Hematopoietic multipotent progenitor cell treated with erythropoietin and hydrocortisone succinate and interleukin-3 and kit ligand, for 4 days (in vitro differentiated cells): ENCODE measurements at regions not wholly inside any gene's neighbourhood (a gene's known extent, or its start where the extent isn't known, plus 50 kb on each side); places are given as distances from the start of the nearest gene placed in this dataset.
A peak's percentile ranks its signal among the peaks of the same experiment; 100 is the strongest.
"Not testable (repeated sequence)": the region's sequence is repeated elsewhere in the genome, so short reads cannot be mapped to it uniquely, and the experiment has no call there.

ENCODE experiments used
- DNase-seq: peaks from one replicate; pipeline ENCODE4 v3.0.0-alpha.2; 2015

DNA sequence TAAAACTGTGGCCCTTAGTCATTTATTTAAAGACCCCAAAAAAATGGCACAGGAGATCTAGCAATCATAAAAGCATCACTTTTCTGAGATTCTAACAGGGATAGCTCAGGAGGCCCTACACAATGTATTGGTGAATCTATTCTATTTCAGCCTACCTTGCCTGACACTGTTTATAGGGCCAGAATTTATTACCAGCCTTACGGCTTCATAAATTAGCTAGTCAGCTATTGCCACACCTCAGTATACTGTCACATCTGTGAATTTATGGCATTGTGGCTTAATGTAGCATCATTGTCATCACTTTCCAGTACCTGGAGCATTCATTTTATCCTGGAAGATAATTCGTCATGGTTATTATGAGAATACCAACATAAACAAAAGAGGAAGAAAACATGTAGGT lies 121.2 kb upstream of the ERG start:
- no peak for DNase-seq

DNA sequence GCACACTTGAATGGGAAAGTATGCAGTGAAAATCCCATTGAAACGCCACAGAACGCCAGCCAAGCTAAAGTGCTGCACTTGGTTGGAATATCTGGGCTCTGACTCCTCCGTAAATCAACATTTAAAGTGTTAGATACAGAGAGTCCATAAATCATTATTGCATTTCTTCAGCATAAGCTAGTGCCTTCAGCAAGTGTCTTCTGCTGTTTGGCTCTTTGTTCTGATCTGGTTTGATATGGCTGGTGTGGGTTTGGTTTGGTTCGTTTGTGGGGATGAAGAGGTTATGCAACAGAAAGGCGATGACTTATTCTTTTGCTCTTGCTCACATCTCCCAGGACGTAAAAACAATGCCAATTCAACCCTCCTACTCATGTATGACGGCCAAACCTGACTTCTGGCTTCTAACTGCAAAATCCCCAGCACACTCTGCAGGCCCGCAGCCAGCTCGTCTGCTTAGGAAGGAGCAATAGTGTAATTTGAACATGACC lies 121.8 kb upstream of the ERG start:
- DNase-seq: peak; percentile 58

GRCh38 chr21:38621132-38621531 lies 122.9 kb upstream of the ERG start:
- DNase-seq: no peak

DNA sequence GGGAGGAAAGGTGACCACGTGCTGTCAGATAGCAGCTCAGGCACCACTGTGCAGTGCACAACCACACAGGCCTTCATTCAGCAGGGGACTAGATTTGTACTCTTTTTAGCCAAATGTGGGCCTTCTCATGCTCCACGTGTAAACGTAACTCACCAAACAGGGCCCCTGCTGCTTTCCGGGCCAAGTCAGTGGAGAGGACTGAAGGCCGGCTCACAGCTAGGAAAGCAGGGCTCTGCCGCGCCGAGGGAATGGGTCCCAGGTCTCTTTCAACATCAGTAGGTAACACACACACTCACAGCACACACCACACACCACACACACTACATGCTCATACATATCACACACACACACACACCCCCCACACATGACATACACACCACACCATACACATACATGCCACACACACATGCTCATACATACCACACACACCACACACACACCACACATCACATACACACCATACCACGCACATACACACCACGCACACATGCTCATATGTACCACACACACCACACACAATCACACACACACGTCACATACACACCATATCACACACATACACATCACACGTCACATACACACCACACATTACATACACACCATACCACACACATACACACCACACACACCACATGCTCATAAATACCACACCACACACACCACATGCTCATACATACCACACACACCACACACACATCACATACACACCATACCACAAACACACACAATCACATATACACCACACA lies 124.0 kb upstream of the ERG start:
- DNase-seq: no peak

DNA sequence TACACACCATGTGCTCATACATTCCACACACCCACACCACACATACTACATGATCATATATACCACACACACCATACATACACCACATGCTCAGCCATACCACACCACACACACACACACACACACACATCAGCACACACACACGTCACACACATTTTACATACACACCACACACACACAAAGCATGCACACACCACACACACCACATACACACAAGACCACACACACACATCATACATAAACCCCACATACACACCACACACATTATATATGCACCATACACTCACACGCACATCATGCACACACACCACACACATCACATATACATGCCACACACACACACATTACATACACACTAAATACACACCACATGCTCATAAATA lies 124.5 kb upstream of the ERG start:
- no peak for DNase-seq

DNA sequence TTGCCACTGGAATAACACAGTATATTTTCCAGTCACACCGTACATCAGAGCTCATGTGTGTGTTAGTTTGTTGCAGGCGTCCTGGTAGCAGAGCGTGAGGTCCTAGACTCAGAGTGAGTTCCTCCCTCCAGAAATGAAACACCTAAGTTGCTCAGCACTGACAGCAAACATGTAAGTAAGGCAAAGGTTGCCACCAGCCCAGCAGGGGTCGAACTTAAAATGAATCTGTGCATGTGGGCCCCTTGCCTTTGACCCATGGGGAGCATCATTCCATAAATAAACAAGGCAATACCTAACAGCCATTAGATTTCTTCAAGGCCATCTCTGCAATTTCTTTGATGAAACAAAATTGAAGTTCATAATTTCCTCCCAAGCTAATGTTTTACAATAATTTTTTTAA lies 125.3 kb upstream of the ERG start:
- DNase-seq: no peak

- no peak for DNase-seq
These were observed 126.7 kb upstream of the ERG start for GRCh38 chr21:38625000-38625399.

DNA sequence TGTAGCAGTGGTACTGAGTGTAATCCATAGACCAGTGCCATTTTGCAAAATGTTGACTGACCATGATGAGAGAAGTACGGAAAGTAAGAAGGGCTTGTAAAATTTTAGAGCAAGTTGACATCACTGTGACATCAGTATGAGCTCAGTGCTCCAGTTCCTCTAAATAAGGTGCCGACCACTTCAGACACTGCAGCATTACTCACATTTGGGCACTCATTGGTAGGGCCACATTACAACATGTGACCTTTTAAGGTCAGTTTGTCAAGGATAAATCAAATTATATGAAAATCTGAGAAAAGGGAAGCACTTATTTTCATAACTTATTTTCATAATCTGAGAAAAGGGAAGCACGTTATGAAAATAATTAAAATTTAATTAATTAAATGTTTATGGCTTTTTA lies 128.0 kb upstream of the ERG start:
- DNase-seq: peak; percentile 16

- no peak for DNase-seq
These were observed 130.1 kb upstream of the ERG start for GRCh38 chr21:38628349-38628748.

DNA sequence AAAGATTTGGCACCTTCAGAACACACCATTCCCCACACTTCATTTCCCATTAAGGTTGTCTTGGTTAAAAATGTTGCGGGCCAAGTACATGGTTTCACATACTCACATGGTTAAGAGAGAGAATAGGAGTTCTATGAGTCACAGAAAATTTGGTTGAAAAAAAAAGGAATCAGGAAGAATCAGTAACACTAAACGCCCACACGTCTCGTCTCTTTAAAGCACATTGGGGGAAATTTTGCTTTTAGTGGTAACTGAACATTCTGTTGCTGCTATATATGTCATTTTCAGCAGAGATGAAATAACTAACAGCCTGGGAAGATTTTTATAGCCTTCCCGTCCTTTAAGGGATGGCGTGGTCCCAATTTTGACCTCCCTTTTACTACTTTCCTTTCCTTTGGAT lies 132.9 kb upstream of the ERG start:
- no peak for DNase-seq

DNA sequence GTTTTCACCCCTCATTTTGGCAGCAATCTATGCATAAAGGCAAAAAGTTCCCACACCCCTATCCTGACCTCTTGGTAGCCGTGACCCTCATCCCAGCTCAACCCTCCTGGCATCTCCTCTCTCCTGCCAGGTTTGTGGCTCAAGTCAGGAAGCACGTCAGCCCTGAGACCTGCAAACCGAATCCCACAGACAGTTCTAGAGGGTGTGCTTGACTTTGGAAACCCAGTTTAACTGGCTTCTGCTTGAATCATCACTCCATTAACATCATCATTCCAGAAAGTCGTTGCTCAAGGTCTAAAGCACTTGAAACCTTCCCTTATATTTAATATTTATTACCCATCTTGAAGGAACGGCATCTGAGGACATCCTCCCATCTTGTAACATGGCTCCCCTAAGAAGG lies 133.4 kb upstream of the ERG start:
- DNase-seq: no peak

- no peak for DNase-seq
These were observed 138.9 kb upstream of the ERG start for GRCh38 chr21:38637161-38637560.

GRCh38 chr21:38639571-38640354 lies 141.5 kb upstream of the ERG start:
- peak; percentile 78 for DNase-seq

DNA sequence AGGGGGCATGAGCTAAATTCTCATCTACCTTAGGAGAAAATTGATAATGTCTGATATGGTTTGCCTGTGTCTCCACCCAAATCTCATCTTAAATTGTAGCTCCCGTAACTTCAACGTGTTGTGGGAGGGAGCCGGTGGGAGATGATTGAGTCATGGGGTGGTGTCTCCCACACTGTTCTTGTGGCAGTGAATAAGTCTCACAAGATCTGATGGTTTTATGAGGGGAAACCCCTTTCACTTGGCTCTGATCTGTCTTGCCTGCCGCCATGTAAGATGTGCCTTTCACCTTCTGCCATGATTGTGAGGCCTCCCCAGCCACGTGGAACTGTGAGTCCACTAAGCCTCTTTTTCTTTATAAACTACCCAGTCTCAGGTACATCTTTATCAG lies 142.1 kb upstream of the ERG start:
- not testable (repeated sequence) for DNase-seq

DNA sequence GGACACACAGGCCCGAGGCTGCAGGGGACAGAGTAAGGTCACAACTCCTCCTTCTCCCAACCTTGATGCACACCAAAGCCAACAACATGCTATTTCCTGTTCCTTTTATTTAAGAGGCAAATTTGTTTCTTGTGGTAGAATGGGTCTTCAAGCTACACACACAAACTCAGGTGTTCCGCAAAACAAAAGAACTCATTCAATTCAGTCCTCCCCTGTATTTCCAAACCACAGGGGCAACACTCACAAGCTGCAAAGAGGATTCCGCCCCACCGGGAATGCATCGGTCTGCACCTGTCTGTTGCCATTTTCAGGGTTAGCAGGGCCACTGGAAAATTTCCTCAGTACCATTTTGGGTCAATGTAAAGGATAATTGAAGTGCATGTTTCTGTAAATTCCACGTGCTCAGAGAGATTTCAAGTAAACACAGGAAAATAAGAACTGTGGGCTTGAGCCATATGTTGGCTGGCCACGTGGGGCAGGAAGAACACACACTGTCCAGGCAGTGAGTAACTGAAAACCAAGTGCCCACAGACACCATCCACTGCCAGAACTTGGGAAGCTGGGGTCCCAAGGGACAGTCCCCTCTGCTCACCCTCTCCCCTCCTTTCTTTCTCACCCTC lies 145.2 kb upstream of the ERG start:
- DNase-seq: no peak

DNA sequence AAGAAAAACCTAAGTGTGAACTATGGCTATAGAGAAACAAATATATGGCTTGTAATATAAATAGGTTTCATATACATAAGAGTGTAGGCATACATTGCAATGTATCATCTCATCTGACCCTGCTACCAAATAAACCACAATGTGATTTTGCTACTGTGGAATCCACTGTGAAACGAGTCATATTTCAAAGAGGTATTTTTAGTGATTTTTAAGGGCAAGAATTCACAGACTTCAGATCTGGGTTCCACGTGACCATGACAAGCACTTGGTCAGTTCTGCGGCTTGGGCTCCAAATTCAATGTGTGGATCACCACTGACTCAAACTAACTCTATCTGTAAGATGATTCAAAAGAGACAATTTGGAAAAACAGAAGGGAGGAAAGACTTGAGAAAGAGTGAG lies 147.0 kb upstream of the ERG start:
- DNase-seq: no peak

DNA sequence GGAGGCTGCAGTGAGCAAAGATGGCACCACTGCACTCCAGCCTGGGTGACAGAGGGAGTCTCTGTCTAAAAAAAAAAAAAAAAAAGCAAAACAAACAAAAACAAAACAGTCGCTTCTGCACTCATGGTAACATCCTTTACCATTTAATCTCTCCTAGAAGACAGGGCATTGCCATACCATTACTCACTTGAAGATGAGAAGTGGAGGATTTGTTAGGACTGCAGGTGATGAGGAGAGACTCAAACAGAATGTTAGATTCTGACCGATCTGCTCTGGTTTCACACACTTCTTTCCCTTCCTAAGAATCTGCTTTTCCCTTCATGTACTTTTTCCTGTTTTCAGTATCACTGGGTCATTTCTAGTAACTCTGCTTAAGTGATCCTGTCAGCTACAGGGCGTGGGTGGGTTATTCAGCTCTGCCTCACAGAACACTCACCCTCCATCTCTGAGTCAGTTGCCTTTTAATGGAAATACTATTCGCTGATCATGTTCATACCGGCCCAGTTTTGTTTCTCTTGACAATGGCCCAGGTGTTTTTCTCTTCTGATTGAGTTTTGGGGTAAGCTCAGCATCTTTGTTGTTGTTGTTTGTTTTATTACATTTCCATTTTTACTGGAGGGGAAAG lies 148.0 kb upstream of the ERG start:
- DNase-seq: no peak

DNA sequence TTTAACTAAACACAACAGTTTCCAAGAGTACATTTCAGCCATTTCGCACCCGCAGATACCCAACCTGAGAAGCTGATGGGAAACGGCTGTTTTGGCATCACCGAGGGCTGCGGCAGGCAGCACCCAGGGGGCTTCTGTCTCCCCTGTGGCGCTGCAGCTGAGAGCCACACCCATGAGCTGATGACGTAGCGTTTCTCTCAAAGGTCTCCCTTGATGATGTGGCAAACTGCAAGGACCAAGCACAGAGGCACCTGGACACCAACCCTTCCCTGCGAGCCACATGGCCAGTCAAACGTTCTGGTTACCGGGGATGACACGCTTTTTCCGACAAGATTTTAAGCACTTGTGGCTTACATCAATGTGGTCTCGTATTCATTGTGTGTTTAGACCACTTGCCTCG lies 150.8 kb upstream of the ERG start:
- DNase-seq: no peak

GRCh38 chr21:38651570-38651969 lies 153.3 kb upstream of the ERG start:
- DNase-seq: no peak

DNA sequence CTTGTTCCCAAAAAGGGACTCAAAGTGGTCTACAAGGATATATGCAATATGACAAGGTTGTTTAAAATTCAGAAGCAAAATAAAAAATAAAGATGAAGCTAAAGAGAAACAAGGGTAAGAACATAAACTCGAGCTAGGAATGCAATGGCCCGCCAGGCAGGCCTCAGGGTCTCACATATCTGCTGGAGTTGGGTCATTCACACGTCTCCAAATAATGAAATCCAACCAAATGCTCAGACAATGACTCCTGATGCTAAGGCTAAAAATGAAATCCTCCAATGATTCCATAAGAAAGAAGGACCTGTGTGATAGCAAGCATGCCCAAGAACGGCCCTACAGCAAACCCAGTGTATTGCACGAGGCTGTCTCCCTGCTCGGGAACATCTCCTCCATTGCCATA lies 153.3 kb upstream of the ETS2 start:
- DNase-seq: no peak

DNA sequence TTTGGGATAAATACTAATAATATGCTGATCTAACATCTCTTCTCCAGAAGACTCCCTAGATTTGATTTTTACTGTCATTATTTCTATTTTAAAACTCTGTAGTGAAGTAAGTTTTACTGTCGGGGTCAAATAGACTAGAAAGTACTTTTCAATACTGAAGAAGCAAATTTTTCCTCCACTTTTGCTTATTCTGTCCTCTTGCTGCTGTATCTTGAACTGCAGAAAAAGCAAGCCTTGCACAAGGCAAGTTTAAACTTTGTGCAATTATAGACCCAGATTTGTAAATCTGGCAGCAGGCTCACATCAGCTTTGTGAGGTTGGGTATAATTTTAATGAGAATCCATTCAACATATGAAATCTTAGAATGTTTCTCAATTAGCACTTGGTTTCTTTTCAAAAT lies 151.1 kb upstream of the ETS2 start:
- DNase-seq: no peak

DNA sequence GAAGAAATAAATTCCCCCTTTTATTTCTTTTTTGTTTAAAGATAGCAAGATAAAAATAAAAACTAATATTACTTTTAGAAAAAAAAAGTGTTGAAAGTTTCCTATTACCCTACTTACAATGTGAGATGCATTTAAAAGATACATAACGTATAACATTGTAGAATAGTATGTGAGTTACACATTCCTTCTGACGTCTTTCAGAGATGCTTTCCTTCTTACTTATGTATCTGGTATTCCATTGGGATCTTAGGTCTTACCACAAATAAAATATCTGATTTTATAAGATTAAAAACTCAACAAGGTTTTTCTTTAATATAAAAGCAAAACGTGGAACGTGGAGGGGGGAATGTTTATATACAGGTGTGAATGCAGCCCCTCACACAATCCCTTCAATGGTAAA lies 147.2 kb upstream of the ETS2 start:
- DNase-seq: no peak

- no peak for DNase-seq
These were observed 145.8 kb upstream of the ETS2 start for GRCh38 chr21:38659936-38660332.
